Tibial nerve (tissue), 4 donors: ENCODE measurements at regions not wholly inside any gene's neighbourhood (a gene's known extent, or its start where the extent isn't known, plus 50 kb on each side); places are given as distances from the start of the nearest gene placed in this dataset.

ENCODE experiments used
- DNase-seq, 2 donors: peaks; one replicate each; pipeline ENCODE4 v3.0.0-alpha.2; 2019; ENCODE audit warnings: low spot score in 2 of 2
- H3K27ac ChIP-seq, 4 donors: fragments of 200-600 bp; sonication (generic) in 3 of 4; one replicate each; pipeline ENCODE4 v1.5.1; 2017 to 2019; ENCODE audit warnings: mild to moderate bottlenecking in 1 of 4
- H3K27me3 ChIP-seq, 2 donors: fragments of 200-600 bp; sonication (generic) in 1 of 2; one replicate each; pipeline versions ENCODE4 v1.5.1 to v1.6.0; 2017 to 2019
- H3K36me3 ChIP-seq, 3 donors: fragments of 200-600 bp; sonication (generic); one replicate each; pipeline ENCODE4 v1.5.1; 2018 to 2019
- H3K4me1 ChIP-seq, 4 donors: fragments of 200-600 bp; sonication (generic) in 3 of 4; one replicate each; pipeline ENCODE4 v1.5.1; 2017 to 2019
- H3K4me3 ChIP-seq, 4 donors: fragments of 200-600 bp; sonication (generic) in 3 of 4; one replicate each; pipeline ENCODE4 v1.5.1; 2017 to 2019; ENCODE audit warnings: mild to moderate bottlenecking in 1 of 4, moderate library complexity in 1 of 4
- H3K9me3 ChIP-seq, 4 donors: fragments of 200-600 bp; sonication (generic) in 3 of 4; one replicate each; pipeline ENCODE4 v1.5.1; 2017 to 2019
- EP300 ChIP-seq, 2 donors: sonication (generic); formaldehyde crosslinking; IDR thresholded peaks; one replicate each; pipeline ENCODE4 v1.6.1; 2017; ENCODE audit warnings: antibody characterized with exemption in 2 of 2, mild to moderate bottlenecking in 1 of 2
- POLR2A ChIP-seq, 2 donors: fragments of 450-650 bp; IDR thresholded peaks; one replicate each; pipeline ENCODE4 v1.6.1; 2017; ENCODE audit warnings: antibody characterized with exemption in 2 of 2, mild to moderate bottlenecking in 2 of 2, moderate library complexity in 2 of 2
- WGBS, 2 donors: methylation state at CpG; one replicate each; pipeline ENCODE4 v1.1.5; 2018; 5-methylcytosine and 5-hydroxymethylcytosine counted together
- TF ChIP-seq, protein P1 (sequence below), 5 experiments: fragments of 200-600 bp in 3 of 5; fragments of 450-650 bp in 2 of 5; sonication (generic) in 3 of 5; IDR thresholded peaks; one replicate each; pipeline ENCODE4 v1.5.1; 2016 to 2019; ENCODE audit warnings: antibody characterized with exemption in 5 of 5, mild to moderate bottlenecking in 3 of 5, moderate library complexity in 2 of 5

DNA sequence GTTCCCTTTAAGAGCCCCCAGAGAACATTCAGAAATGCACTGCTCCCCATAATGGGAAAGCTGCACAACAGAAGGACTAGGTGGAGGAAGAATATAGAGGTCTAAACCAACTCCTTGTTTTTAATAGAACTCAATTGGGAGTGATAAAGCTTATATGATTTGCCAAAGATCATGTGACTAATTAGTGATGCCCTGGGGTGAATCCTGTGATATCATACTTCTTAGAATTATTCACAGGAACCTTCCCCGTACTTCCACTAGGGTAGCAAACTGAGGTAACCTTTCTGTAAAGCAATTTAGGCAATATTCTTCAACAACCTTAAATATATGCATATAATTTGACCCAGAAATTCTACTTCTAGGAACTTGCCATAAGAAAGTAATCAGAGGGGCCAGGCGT lies 84.4 kb downstream of the TFAP2A start:
- H3K36me3 ChIP-seq: no peaks in the 10 kb centered on the region
- DNase-seq: no peak
- no peak overlapping the region for H3K27ac ChIP-seq
- H3K4me1 ChIP-seq: no peaks in the 10 kb centered on the region
- no peaks in the 10 kb centered on the region for H3K27me3 ChIP-seq
- WGBS, 2 donors: 76 to 91% methylated on average over 2 of the region's 2 CpGs
- no peak overlapping the region for H3K4me3 ChIP-seq
- TF ChIP-seq EP300 (IDR thresholded peaks at IDR 0.05) (no peak), POLR2A (IDR thresholded peaks at IDR 0.05) (no peak)
- TF ChIP-seq, protein P1, sequence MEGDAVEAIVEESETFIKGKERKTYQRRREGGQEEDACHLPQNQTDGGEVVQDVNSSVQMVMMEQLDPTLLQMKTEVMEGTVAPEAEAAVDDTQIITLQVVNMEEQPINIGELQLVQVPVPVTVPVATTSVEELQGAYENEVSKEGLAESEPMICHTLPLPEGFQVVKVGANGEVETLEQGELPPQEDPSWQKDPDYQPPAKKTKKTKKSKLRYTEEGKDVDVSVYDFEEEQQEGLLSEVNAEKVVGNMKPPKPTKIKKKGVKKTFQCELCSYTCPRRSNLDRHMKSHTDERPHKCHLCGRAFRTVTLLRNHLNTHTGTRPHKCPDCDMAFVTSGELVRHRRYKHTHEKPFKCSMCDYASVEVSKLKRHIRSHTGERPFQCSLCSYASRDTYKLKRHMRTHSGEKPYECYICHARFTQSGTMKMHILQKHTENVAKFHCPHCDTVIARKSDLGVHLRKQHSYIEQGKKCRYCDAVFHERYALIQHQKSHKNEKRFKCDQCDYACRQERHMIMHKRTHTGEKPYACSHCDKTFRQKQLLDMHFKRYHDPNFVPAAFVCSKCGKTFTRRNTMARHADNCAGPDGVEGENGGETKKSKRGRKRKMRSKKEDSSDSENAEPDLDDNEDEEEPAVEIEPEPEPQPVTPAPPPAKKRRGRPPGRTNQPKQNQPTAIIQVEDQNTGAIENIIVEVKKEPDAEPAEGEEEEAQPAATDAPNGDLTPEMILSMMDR (IDR thresholded peaks at IDR 0.05): no peak
- no peaks in the 10 kb centered on the region for H3K9me3 ChIP-seq

- H3K4me1 ChIP-seq: no peaks in the 10 kb centered on the region
- no peak for DNase-seq
- no peaks in the 10 kb centered on the region for H3K27me3 ChIP-seq
- H3K4me3 ChIP-seq: no peak overlapping the region
- H3K36me3 ChIP-seq: no peaks in the 10 kb centered on the region
- 92 to 99% methylated on average over 2 of the region's 2 CpGs for WGBS, 2 donors
- TF ChIP-seq EP300 (IDR thresholded peaks at IDR 0.05) (no peak), POLR2A (IDR thresholded peaks at IDR 0.05) (no peak)
- TF ChIP-seq, protein P1 (IDR thresholded peaks at IDR 0.05): no peak
- H3K9me3 ChIP-seq: peaks cover 0 to 4% (median 0%) of the 10 kb centered on the region in 4 donors
- no peak overlapping the region for H3K27ac ChIP-seq
Measured at GRCh38 chr6:10323018-10323417, 91.9 kb downstream of the TFAP2A start.

- WGBS, 2 donors: 86 to 90% methylated on average over 6 of the region's 6 CpGs
- TF ChIP-seq, protein P1 (IDR thresholded peaks at IDR 0.05): no peak
- no peak for TF ChIP-seq POLR2A (IDR thresholded peaks at IDR 0.05)
- TF ChIP-seq EP300 (IDR thresholded peaks at IDR 0.05): no peak
- H3K27me3 ChIP-seq: no peaks in the 10 kb centered on the region
- no peak overlapping the region for H3K27ac ChIP-seq
- H3K36me3 ChIP-seq: no peaks in the 10 kb centered on the region
- no peak overlapping the region for H3K4me3 ChIP-seq
- peaks cover 0 to 4% (median 0%) of the 10 kb centered on the region in 4 donors for H3K9me3 ChIP-seq
- no peak for DNase-seq
- peaks cover 0 to 2% (median 0%) of the 10 kb centered on the region in 4 donors for H3K4me1 ChIP-seq
Measured at GRCh38 chr6:10320291-10320690, 94.6 kb downstream of the TFAP2A start.

- WGBS, 2 donors: 35 to 51% methylated on average over 12 of the region's 12 CpGs
- Histone ChIP-seq H3K36me3 (no peaks in the 10 kb centered on the region), H3K27me3 (no peaks in the 10 kb centered on the region), H3K9me3 (peaks cover 0 to 4% (median 0%) of the 10 kb centered on the region in 4 donors), H3K4me1 (peaks cover 0 to 8% (median 0%) of the 10 kb centered on the region in 4 donors), H3K27ac (peak overlapping the region in 3 of 4 donors; percentile 43 to 83 (median 46)), H3K4me3 (no peak overlapping the region)
- no peak for TF ChIP-seq EP300 (IDR thresholded peaks at IDR 0.05)
- TF ChIP-seq, protein P1 (IDR thresholded peaks at IDR 0.05): no peak
- no peak for TF ChIP-seq POLR2A (IDR thresholded peaks at IDR 0.05)
- no peak for DNase-seq
Measured at GRCh38 chr6:10316373-10316721, 98.5 kb downstream of the TFAP2A start.

- peaks cover 0 to 4% (median 0%) of the 10 kb centered on the region in 4 donors for H3K9me3 ChIP-seq
- TF ChIP-seq, protein P1 (IDR thresholded peaks at IDR 0.05): no peak
- TF ChIP-seq POLR2A (IDR thresholded peaks at IDR 0.05) (no peak), EP300 (IDR thresholded peaks at IDR 0.05) (no peak)
- H3K36me3 ChIP-seq: no peaks in the 10 kb centered on the region
- H3K4me1 ChIP-seq: peaks cover 0 to 8% (median 0%) of the 10 kb centered on the region in 4 donors
- WGBS, 2 donors: 26 to 28% methylated on average over 7 of the region's 7 CpGs
- no peak for DNase-seq
- H3K27ac ChIP-seq: peak overlapping the region in 3 of 4 donors; percentile 43 to 83 (median 46)
- H3K27me3 ChIP-seq: peaks cover 0 to 1% of the 10 kb centered on the region in 2 donors
- H3K4me3 ChIP-seq: no peak overlapping the region
Measured at GRCh38 chr6:10315658-10316372, 99.1 kb downstream of the TFAP2A start.
